DMS53 (cell line): ENCODE measurements at regions not wholly inside any gene's neighbourhood (a gene's known extent, or its start where the extent isn't known, plus 50 kb on each side); places are given as distances from the start of the nearest gene placed in this dataset.
"Not testable (repeated sequence)": the region's sequence is repeated elsewhere in the genome, so short reads cannot be mapped to it uniquely, and the experiment has no call there.

Experiments
- DNase-seq: peaks from one replicate; lab custom pipeline; 2025; lab: John Stamatoyannopoulos, UW

DNA sequence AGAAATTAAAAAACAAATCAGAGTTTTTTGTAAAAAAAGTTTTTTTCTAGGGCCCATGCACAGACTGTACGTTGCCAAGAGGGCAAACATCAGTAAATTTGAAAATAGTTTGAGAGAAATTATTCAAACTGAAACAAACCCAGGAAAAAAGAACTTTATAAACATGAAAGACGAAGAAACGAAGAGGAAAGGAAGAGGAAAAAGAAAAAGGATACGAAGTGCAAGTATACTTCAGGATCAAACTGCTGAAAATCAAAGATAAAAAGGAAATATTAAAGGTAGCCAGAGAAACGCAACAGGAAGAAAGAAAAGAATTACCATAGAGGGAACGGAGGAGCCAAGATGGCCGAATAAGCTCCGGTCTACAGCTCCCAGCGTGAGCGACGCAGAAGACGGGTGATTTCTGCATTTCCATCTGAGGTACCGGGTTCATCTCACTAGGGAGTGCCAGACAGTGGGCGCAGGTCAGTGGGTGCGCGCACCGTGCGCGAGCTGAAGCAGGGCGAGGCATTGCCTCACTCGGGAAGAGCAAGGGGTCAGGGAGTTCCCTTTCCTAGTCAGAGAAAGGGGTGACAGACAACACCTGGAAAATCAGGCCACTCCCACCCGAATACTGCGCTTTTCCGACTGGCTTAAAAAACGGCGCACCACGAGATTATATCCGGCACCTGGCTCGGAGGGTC is 94.4 kb upstream of the GAS1 start:
- DNase-seq, result not testable (repeated sequence)

DNA sequence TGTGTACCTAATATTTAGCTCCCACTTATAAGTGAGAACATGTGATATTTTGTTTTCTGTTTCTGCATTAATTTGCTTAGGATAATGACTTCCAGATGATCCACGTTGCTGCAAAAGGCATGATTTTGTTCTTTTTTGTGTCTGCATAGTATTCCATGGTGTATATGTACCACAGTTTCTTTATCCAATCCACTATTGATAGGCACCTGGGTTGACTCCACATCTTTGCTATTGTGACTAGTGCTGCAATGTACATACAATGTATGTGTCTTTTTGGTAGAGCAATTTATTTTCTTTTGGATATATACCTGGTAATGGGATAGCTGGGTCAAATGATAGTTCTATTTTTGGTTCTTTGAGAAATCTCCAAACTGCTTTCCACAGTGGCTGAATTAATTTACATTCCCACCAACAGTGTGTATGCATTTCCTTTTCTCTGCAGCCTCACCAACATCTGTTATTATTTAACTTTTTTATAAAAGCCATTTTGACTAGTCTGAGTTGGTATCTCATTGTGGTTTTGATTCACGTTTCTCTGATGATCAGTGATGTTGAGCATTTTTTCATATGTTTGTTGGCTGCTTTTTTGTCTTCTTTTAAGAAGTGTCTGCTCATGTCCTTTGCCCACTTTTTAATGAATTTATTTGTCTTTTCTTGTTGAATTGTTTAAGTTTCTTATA is 102.8 kb upstream of the GAS1 start:
- DNase-seq, result not testable (repeated sequence)

GRCh38 chr9:87054999-87055686 is 107.8 kb upstream of the GAS1 start:
- no peak for DNase-seq

- DNase-seq, result no peak
These were observed 112.5 kb upstream of the GAS1 start for GRCh38 chr9:87059772-87060171.

- DNase-seq, result no peak
These were observed 115.4 kb upstream of the GAS1 start for GRCh38 chr9:87062746-87063145.

- no peak for DNase-seq
These were observed 115.9 kb upstream of the GAS1 start for GRCh38 chr9:87063246-87063645.

DNA sequence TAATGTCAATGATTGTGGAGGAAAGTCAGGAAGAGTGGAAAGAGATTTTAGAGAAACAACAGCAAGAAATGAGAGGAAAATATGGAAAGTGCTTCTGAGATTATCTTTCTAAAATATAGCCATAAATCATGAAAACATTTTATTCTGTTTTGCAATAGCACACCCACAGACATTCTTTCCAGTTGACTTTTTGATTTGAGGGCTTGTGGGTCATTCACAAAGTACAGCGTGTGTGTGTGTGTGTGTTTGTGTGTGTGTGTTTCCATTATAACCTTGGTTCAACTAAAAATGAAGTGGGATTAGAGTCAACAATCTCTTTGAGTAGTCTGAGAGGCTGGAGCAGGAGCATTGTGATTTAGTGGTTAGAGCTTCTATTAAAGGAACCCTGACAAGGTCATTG is 116.6 kb upstream of the GAS1 start:
- no peak for DNase-seq

DNA sequence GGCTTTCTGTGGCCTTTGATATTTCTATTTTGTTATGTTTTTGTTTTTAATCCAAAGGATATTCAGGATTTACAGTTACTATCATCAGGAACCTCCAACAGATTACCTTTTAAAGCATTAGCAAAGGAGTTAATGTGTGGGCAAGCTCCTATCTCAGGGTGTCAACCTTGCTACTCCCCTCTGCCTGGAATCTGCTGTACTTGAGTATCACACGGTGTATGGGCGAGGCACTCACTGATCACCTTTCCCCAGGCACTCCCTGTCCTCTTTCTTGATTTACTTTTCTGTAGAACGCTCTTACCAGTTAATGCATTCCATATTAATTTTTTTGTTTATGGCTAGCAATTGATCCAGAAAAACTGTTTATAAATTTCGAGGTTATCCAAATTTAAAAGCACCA is 117.0 kb upstream of the GAS1 start:
- no peak for DNase-seq

DNA sequence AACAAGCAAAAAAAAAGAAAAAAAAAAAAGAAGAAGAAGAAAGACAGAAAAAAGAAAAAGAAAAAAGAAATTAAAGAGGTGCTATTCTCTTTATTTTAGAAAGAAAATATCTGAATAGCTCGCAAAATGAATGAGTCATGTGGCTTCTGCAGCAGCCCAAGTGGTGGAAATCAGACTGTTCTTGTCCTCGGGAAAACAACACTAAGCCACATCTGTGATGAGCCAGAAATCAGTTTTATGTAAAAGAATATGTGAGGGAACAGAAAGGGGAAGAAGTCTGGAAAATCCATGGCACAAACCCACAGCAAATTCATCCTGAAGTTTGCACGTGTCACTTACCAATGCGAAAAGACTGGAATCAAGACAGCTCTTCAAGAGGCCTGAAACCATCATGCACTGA is 118.7 kb upstream of the GAS1 start:
- DNase-seq, result no peak

DNA sequence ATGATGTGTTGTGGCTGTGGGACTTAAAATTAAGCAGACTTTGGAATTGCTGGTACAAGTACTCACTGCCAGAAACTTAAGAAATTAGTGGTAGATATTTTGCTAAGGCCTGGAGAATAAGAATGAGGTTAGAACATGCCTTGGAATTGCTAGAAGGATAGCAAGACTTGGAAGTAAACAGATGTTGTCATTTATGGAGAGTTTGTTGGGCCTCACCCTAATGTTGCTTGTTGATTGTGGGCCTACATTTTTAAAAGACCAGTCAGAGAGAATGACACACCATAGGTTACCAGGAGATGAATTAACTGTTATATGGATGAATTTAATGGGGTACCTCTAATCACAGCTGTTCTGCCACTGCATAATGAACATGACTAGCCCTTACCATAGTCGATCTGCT is 120.1 kb upstream of the GAS1 start:
- no peak for DNase-seq

DNA sequence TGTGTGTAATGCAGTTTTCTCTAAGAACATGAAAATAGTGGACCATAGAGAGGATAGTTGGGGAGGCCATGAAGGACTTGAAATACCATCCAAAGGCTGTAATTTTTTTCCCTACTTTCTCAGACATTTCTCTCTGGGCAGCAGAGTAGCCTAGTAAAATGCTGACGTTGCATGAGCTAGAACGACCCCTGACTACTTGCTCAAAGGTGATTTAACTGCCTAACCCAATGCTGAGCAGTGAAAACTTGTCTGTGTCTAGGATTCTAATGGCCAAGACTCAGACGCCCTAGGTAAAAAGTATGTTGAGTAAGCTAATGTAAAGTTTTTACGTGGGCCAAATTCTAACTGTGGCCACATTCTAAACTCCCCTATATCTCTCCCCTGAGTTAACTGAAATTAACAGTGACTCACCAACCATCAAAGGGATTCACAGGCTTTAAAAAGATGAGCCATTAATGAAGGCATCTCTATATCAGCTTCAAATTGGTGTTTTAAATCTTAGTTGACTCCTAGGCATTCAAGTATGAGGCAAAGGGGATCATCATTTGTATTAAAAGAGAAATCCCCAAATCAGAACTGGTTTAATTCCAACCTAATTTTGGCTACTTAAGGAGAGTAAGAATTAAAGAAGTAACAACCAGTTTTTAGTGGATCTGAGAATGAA is 121.0 kb upstream of the GAS1 start:
- DNase-seq, result no peak

DNA sequence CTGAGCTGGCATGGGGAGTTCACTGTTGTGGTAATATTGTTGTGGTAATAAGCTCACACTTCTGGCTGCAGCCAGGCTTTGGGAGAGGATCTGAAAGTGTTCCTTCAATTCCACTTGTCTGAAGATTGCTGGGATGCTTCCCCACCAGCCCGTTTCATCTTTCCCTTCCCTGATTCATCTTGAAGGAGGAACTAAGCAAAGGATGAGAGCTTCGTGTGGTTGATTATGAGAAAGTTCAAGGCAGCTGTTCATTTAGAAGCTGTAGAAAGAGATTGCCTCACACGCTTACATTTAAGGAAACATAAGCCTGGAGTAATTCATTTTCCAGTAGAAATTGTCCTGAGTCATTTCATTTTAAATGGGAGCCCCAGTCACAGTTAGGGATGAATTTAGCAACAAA is 122.4 kb upstream of the GAS1 start:
- DNase-seq, result no peak

GRCh38 chr9:87070336-87070735 is 123.0 kb upstream of the GAS1 start:
- DNase-seq, result no peak

GRCh38 chr9:87071473-87071872 is 124.2 kb upstream of the GAS1 start:
- no peak for DNase-seq

- DNase-seq, result no peak
These were observed 126.4 kb upstream of the GAS1 start for GRCh38 chr9:87073692-87074091.

DNA sequence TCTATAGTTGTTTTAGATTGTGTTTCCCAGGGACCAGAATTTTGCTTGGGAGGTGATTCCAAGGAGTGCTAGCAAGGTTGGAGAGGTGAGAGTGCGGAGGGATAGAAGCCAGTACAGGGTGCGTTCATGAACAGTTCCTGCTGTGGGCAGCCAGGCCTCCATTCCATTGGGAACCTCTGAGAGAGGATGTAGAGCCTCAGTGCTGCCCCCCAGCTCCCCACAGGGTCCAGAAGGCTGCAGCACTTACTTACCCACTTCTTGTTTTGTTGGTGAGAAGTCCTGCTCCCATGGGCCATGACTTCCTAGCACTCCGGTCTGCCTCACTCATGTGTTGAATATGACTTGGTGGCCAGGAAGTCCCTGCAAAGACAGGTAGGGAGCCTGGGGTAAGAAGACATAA is 128.2 kb upstream of the GAS1 start:
- DNase-seq, result no peak

GRCh38 chr9:87076825-87077224 is 129.5 kb upstream of the GAS1 start:
- no peak for DNase-seq

- DNase-seq, result no peak
These were observed 130.7 kb upstream of the GAS1 start for GRCh38 chr9:87077986-87078385.

- no peak for DNase-seq
These were observed 133.4 kb upstream of the GAS1 start for GRCh38 chr9:87080512-87081264.

DNA sequence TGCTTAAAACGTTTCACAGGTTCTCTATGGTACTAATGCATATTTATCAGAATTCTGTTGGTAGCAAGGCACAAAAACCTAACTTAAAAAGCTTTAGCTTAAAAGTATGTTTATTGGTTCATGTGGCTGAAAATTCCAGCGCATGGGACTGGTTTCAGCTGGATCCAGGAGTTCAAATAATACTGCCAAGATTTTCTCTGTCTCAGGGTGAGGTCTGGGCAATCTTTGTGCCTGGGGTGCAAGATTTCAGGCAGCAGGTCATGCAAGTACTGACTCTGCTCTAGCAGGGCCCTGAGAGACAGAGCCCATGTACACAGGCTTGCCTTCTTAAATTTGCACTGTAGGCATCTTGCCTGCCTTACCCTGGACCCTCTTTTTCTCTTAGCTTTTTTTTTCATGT is 134.2 kb upstream of the GAS1 start:
- DNase-seq, result no peak

DNA sequence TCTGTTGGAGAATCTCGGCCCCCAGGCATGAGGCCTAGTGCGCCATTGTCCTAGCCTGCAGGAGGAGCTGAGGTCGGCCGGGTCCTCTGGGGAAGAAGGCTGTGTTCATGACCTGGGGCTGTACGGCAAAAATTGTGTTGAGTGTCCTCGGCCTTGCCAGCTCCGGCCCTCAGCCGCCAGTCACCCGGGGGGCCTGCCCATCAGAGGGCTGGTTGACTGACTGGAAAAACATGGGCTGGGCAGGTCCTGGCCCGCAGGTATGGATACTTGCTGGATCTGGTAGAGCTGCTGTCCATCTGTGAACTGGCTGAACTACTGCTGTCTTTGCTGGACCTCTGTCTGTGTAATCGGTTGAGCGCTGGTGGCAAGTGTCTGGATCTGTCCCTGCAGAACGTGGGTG is 136.7 kb upstream of the GAS1 start:
- no peak for DNase-seq

- DNase-seq, result no peak
These were observed 137.1 kb upstream of the GAS1 start for GRCh38 chr9:87084407-87084806.
